Neural progenitor cell (in vitro differentiated cells): ENCODE measurements at regions not wholly inside any gene's neighbourhood (a gene's known extent, or its start where the extent isn't known, plus 50 kb on each side); places are given as distances from the start of the nearest gene placed in this dataset.

Experiments used
- DNase-seq: peaks from one replicate; pipeline ENCODE4 v3.0.0-alpha.2; 2016; ENCODE audit warnings: low spot score
- H2AFZ ChIP-seq: fragments of 200-600 bp; sonication (generic); replicated peaks from 2 replicates; pipeline ENCODE4 v1.6.1; 2016; ENCODE audit warnings: antibody characterized with exemption
- H3F3A ChIP-seq: fragments of 200-600 bp; sonication (generic); 2 replicates; pipeline ENCODE4 v1.6.1; 2016; ENCODE audit warnings: antibody characterized with exemption, low read depth
- H3K27ac ChIP-seq: fragments of 200-600 bp; sonication (generic); 2 replicates; pipeline ENCODE4 v1.5.1; 2016; ENCODE audit warnings: mild to moderate bottlenecking
- H3K27me3 ChIP-seq: fragments of 200-600 bp; sonication (generic); 2 replicates; pipeline ENCODE4 v1.6.1; 2016; ENCODE audit warnings: mild to moderate bottlenecking, moderate library complexity
- H3K36me3 ChIP-seq: fragments of 200-600 bp; sonication (generic); 2 replicates; pipeline ENCODE4 v1.5.1; 2016
- H3K4me1 ChIP-seq: fragments of 200-600 bp; sonication (generic); 2 replicates; pipeline ENCODE4 v1.6.1; 2016; ENCODE audit warnings: mixed run types
- H3K4me2 ChIP-seq: fragments of 200-600 bp; sonication (generic); 2 replicates; pipeline ENCODE4 v1.6.1; 2016
- H3K4me3 ChIP-seq: fragments of 200-600 bp; sonication (generic); 2 replicates; pipeline ENCODE4 v1.5.1; 2016
- H3K79me2 ChIP-seq: fragments of 200-600 bp; sonication (generic); 2 replicates; pipeline ENCODE4 v1.6.1; 2016; ENCODE audit warnings: low read depth
- H3K9ac ChIP-seq: fragments of 200-600 bp; sonication (generic); 2 replicates; pipeline ENCODE4 v1.6.1; 2016
- H3K9me3 ChIP-seq: fragments of 200-600 bp; sonication (generic); 2 replicates; pipeline ENCODE4 v1.5.1; 2016; ENCODE audit warnings: low read depth
- H4K20me1 ChIP-seq: fragments of 200-600 bp; sonication (generic); 2 replicates; pipeline ENCODE4 v1.6.1; 2016; ENCODE audit warnings: low read depth
- H3K27ac Mint-ChIP-seq: 3 replicates; pipeline ENCODE4 v1.8.0; 2021; ENCODE audit warnings: mixed read lengths
- H3K27me3 Mint-ChIP-seq: 2 replicates; pipeline ENCODE4 v1.8.0; 2022; ENCODE audit warnings: low read depth, mild to moderate bottlenecking, inconsistent platforms, moderate library complexity, mixed read lengths; ENCODE audit not compliant: insufficient read depth
- H3K36me3 Mint-ChIP-seq: 3 replicates; pipeline ENCODE4 v1.8.0; 2021; ENCODE audit warnings: mixed read lengths
- H3K4me1 Mint-ChIP-seq: 3 replicates; pipeline ENCODE4 v1.8.0; 2021; ENCODE audit warnings: mixed read lengths
- H3K4me3 Mint-ChIP-seq: 3 replicates; pipeline ENCODE4 v1.8.0; 2021; ENCODE audit warnings: mild to moderate bottlenecking, moderate library complexity, mixed read lengths
- H3K9me3 Mint-ChIP-seq: 3 replicates; pipeline ENCODE4 v1.8.0; 2020; ENCODE audit warnings: mixed read lengths
- EZH2 ChIP-seq: fragments of 200-600 bp; sonication (generic); IDR thresholded peaks from 2 replicates; pipeline ENCODE4 v1.6.1; 2017; ENCODE audit warnings: antibody characterized with exemption, mild to moderate bottlenecking, moderate library complexity
- EZH2phosphoT487 ChIP-seq: fragments of 200-600 bp; sonication (generic); IDR thresholded peaks from 2 replicates; pipeline ENCODE4 v1.6.1; 2017; ENCODE audit warnings: antibody characterized with exemption
- TF ChIP-seq, protein P1 (sequence below): fragments of 200-600 bp; sonication (generic); IDR thresholded peaks from 2 replicates; pipeline ENCODE4 v1.5.1; 2017; ENCODE audit warnings: antibody characterized with exemption, mild to moderate bottlenecking

DNA sequence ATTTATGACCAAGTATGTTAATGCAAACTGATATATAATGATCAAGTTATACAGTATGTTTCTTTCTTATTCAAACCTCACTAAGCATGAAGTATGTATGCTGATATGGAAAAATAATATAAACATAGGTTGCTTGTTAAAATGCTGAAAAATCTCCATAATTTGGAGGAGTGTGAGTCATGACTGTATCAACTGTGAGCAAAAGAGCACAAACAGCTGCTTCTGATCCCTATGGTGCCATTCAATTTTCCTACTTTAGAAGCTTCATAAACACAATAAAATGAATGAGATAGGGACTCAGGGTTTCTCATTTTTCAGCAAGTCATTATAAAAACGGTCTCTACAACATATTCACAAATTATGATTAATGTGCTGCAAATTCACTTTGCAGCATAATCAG, 129.9 kb upstream of the TFPI start:
- no peaks in the 10 kb centered on the region for H3K36me3 ChIP-seq
- Mint-ChIP-seq H3K9me3 (no peaks in the 10 kb centered on the region), H3K27me3 (no peaks in the 10 kb centered on the region), H3K36me3 (no peaks in the 10 kb centered on the region), H3K27ac (no peak overlapping the region), H3K4me3 (no peak overlapping the region), H3K4me1 (peaks cover 24% of the 10 kb centered on the region)
- H3K79me2 ChIP-seq: no peaks in the 10 kb centered on the region
- H3K9ac ChIP-seq: no peak overlapping the region
- H3K9me3 ChIP-seq: no peaks in the 10 kb centered on the region
- H3F3A ChIP-seq: no peaks in the 10 kb centered on the region
- DNase-seq: no peak
- H3K4me3 ChIP-seq: no peak overlapping the region
- H4K20me1 ChIP-seq: no peaks in the 10 kb centered on the region
- no peak overlapping the region for H3K27ac ChIP-seq
- no peak overlapping the region for H2AFZ ChIP-seq
- H3K4me1 ChIP-seq: no peaks in the 10 kb centered on the region
- TF ChIP-seq, protein P1, sequence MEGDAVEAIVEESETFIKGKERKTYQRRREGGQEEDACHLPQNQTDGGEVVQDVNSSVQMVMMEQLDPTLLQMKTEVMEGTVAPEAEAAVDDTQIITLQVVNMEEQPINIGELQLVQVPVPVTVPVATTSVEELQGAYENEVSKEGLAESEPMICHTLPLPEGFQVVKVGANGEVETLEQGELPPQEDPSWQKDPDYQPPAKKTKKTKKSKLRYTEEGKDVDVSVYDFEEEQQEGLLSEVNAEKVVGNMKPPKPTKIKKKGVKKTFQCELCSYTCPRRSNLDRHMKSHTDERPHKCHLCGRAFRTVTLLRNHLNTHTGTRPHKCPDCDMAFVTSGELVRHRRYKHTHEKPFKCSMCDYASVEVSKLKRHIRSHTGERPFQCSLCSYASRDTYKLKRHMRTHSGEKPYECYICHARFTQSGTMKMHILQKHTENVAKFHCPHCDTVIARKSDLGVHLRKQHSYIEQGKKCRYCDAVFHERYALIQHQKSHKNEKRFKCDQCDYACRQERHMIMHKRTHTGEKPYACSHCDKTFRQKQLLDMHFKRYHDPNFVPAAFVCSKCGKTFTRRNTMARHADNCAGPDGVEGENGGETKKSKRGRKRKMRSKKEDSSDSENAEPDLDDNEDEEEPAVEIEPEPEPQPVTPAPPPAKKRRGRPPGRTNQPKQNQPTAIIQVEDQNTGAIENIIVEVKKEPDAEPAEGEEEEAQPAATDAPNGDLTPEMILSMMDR: no peak
- TF ChIP-seq EZH2 (no peak), EZH2phosphoT487 (no peak)
- H3K27me3 ChIP-seq: no peaks in the 10 kb centered on the region
- H3K4me2 ChIP-seq: no peak overlapping the region

DNA sequence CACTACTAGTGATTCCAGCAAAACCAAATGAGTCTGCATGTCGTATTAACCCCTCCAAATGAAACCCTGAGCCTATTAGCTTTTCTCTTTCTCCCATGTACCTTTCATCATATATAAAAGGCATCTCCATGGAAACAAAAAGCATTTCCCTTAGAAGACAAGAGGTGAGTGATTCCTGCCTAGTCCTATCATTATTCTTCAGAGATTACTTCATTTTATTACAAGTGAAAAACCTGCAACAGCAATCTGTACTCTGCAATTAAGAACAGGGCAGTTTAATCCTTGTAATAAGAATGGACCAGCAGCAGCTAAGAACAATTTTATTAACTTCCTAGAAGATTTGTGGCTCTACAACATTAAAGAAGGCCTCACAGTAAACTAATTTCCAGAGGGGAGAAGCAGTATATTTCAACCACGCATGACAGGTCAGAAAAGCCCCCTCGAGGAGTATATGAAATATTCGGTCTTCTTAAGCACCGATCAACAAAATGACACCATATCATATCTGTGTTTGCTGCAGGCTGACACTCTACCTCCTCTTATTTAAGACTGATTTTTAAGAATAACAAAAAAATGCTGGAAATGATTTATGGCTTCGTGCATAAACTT, 132.3 kb upstream of the TFPI start:
- no peak overlapping the region for H3K4me2 ChIP-seq
- H3K79me2 ChIP-seq: no peaks in the 10 kb centered on the region
- H2AFZ ChIP-seq: no peak overlapping the region
- TF ChIP-seq EZH2phosphoT487: no peak
- no peak for TF ChIP-seq EZH2
- TF ChIP-seq, protein P1: no peak
- Mint-ChIP-seq H3K27ac (no peak overlapping the region), H3K9me3 (no peaks in the 10 kb centered on the region), H3K4me1 (peaks cover 18% of the 10 kb centered on the region), H3K36me3 (no peaks in the 10 kb centered on the region), H3K4me3 (no peak overlapping the region), H3K27me3 (no peaks in the 10 kb centered on the region)
- H3K9me3 ChIP-seq: no peaks in the 10 kb centered on the region
- H3K27ac ChIP-seq: no peak overlapping the region
- no peaks in the 10 kb centered on the region for H3K4me1 ChIP-seq
- no peaks in the 10 kb centered on the region for H4K20me1 ChIP-seq
- DNase-seq: no peak
- H3K27me3 ChIP-seq: no peaks in the 10 kb centered on the region
- no peaks in the 10 kb centered on the region for H3F3A ChIP-seq
- no peak overlapping the region for H3K9ac ChIP-seq
- H3K36me3 ChIP-seq: no peaks in the 10 kb centered on the region
- H3K4me3 ChIP-seq: no peak overlapping the region

DNA sequence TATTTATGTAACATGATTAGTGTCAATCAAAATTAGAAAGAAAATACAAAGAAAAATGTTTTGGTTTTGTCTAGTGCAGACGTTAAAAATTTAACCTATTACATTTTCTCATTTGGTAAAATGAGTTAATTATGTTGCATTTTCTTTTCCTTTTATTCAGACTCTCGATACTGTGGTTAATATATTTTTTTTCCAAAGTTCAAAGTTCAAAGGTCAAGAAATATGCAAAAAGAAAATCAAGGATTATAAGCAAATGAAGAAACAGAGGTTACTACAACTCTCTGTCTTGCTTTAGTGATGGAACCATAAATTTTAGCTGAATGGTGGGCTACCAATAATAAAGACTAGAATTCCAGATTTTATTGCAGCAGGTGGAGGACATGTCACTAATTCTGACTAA, 133.3 kb upstream of the TFPI start:
- Histone ChIP-seq H4K20me1 (no peaks in the 10 kb centered on the region), H3K9ac (no peak overlapping the region), H3K9me3 (no peaks in the 10 kb centered on the region), H3K4me1 (no peaks in the 10 kb centered on the region), H3K4me3 (no peak overlapping the region), H3F3A (no peaks in the 10 kb centered on the region), H3K4me2 (no peak overlapping the region), H2AFZ (no peak overlapping the region), H3K79me2 (no peaks in the 10 kb centered on the region), H3K27me3 (no peaks in the 10 kb centered on the region), H3K27ac (no peak overlapping the region), H3K36me3 (no peaks in the 10 kb centered on the region)
- DNase-seq: no peak
- Mint-ChIP-seq H3K36me3 (no peaks in the 10 kb centered on the region), H3K4me3 (no peak overlapping the region), H3K4me1 (peaks cover 12% of the 10 kb centered on the region), H3K9me3 (no peaks in the 10 kb centered on the region), H3K27ac (no peak overlapping the region), H3K27me3 (no peaks in the 10 kb centered on the region)
- TF ChIP-seq, protein P1: no peak
- TF ChIP-seq EZH2: no peak
- no peak for TF ChIP-seq EZH2phosphoT487
